DMS53 treated with DMSO at 0.1 percent for 48 hours (cell line): ENCODE measurements at regions not wholly inside any gene's neighbourhood (a gene's known extent, or its start where the extent isn't known, plus 50 kb on each side); places are given as distances from the start of the nearest gene placed in this dataset.
"Not testable (repeated sequence)": the region's sequence is repeated elsewhere in the genome, so short reads cannot be mapped to it uniquely, and the experiment has no call there.

Experiments
- DNase-seq: peaks from one replicate; lab custom pipeline; 2025; ENCODE audit not compliant: unreplicated experiment; lab: John Stamatoyannopoulos, UW

GRCh38 chr12:116360579-116361413, 83.3 kb upstream of the MED13L start:
- no peak for DNase-seq

GRCh38 chr12:116361414-116362223, 84.1 kb upstream of the MED13L start:
- peak; percentile 89 for DNase-seq

- DNase-seq, result peak; percentile 26
Measured at GRCh38 chr12:116365114-116365513, 87.6 kb upstream of the MED13L start.

- no peak for DNase-seq
Measured at GRCh38 chr12:116365606-116366455, 88.3 kb upstream of the MED13L start.

GRCh38 chr12:116366456-116366776, 88.9 kb upstream of the MED13L start:
- DNase-seq, result peak; percentile 96

- peak; percentile 92 for DNase-seq
Measured at GRCh38 chr12:116366824-116367223, 89.3 kb upstream of the MED13L start.

- peak; percentile 99 for DNase-seq
Measured at GRCh38 chr12:116368196-116369194, 91.0 kb upstream of the MED13L start.

DNA sequence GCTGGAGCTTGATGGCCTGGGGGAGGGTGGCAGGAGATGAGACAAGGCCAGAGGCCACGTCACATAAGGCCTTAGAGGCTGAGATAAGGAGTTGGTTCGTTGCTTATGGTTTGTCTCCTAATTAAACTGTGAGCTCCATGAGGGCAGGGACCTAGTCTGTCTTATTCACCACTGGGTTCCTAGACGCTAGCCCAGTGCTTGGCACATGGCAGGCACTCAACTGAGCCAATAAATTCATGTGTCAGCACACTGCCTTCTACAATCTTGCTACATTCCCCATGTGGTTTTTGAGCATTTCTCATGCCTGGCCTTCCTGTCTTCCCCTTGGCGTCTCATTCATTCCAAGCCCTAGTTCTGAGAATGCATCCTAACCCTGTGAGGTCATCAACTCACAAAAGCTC, 92.5 kb upstream of the MED13L start:
- DNase-seq, result no peak

DNA sequence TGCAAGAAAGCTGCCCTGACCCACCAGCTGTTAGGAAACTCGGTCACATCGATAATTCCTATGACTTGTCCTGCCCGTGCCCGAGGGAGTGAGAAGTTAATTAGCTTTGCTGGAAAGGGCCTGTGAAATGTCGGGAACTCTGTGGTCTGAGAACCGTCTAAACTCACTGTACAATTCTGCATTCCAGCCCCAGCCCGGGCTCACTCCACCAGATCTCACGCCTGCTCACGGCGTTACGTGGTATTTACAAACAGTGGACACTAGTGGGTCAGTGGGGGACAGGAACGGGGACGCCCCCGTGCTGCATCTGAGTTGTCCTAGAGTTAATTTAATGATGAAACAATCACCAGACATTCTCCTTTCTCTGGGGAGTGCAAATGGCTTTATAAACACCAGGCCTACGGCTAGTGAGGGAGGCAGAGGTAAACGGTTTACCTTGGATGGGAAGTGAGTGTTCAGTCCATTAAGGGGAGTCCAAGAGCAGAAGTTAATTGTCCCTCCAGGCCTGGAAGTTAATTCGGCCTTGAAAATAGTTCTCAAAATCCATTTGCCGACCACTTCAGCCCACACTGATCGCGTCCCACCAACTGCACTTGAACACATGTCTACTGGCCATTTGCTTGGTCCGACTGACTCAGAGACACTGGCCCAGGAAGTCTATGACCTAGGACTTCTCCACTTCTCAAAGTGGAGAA, 93.5 kb upstream of the MED13L start:
- no peak for DNase-seq

DNA sequence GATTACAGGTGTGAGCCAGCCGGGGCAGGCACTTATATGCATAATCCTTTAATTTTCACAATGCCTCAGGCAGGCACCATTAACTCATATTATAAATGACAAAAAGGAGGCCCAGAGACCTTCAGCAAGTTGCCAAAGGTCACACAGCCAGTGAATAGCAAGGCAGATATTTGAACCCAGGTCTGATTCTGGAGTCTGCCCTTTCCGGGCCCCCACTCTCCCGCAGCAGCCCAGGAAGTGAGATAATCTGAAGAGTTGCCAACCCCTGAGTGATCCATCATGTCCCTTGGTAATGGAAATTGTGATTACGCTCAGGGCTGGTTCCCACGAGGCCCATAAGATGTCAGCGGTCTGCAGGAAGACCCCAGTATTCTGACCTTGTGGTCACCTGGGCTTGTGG, 95.3 kb upstream of the MED13L start:
- DNase-seq, result no peak

- no peak for DNase-seq
Measured at GRCh38 chr12:116373572-116374206, 96.2 kb upstream of the MED13L start.

- DNase-seq, result no peak
Measured at GRCh38 chr12:116374207-116374606, 96.7 kb upstream of the MED13L start.

- DNase-seq, result no peak
Measured at GRCh38 chr12:116375278-116375842, 97.9 kb upstream of the MED13L start.

GRCh38 chr12:116376354-116377193, 99.1 kb upstream of the MED13L start:
- peak; percentile 70 for DNase-seq

- DNase-seq, result not testable (repeated sequence)
Measured at GRCh38 chr12:116377194-116377571, 99.7 kb upstream of the MED13L start.

DNA sequence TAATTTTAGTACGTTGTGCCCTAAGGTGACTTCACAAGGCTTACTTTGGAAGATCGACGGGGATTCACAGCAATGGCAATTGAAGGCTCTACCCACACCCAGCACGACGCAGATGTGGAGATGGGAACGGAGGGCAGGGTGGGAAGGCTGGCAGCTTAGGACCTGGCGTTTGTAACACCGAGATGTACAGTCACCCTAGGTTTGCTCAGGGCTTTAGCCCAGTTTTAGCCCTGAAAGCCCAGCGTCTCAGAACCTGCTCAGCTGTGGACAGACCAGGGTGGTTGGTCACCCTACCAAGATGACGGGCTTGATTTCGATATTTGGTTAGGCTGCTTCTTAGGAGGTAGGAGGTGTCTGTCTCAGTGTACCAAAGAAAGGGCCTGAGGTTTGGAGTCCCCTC, 100.5 kb upstream of the MED13L start:
- DNase-seq, result no peak

- no peak for DNase-seq
Measured at GRCh38 chr12:116380108-116380507, 102.6 kb upstream of the MED13L start.

DNA sequence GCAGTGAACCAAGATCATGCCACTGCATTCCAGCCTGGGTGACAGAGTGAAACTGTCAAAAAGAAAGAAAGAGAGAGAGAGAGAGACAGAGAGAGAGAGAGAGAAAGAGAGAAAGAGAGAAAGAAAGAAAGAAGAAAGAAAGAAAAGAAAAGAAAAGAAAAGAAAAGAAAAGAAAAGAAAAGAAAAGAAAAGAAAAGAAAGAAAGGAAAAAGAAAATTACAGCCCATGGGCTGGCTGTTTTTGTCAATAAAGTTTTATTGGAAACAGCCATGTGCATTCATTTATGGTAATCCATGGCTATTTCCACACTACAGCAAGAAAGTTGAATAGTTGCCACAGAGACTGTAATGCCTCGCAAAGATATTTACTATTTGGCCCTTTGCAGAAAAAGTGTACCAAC, 103.2 kb upstream of the MED13L start:
- not testable (repeated sequence) for DNase-seq
